ENCODE measurements at regions not wholly inside any gene's neighbourhood (a gene's known extent, or its start where the extent isn't known, plus 50 kb on each side); places are given as distances from the start of the nearest gene placed in this dataset.

DNA sequence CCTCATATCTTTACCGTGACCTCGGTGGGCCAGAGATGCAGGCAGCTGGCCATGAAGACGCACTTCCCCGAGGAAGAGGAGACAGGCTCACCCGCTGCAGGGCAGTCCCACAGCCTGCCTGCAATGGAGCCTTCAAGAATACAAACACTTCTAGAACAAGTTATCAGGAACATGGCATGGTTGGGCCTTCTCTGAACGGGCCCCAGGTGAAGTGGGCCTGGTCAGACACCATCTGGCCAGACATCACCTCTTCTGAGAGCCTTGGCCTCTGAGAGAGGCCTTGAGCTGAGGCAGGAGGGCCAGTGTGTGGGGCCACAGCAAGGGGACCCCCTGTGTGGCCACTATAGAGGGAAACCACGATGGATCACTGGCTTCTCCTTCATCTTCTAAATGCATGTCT lies 112.4 kb upstream of the GDF10 start:
- H3K27ac Mint-ChIP-seq: no peak overlapping the region
- no peak for DNase-seq (ENCODE audit: low spot score, unreplicated experiment)
- TF ChIP-seq, protein P1, sequence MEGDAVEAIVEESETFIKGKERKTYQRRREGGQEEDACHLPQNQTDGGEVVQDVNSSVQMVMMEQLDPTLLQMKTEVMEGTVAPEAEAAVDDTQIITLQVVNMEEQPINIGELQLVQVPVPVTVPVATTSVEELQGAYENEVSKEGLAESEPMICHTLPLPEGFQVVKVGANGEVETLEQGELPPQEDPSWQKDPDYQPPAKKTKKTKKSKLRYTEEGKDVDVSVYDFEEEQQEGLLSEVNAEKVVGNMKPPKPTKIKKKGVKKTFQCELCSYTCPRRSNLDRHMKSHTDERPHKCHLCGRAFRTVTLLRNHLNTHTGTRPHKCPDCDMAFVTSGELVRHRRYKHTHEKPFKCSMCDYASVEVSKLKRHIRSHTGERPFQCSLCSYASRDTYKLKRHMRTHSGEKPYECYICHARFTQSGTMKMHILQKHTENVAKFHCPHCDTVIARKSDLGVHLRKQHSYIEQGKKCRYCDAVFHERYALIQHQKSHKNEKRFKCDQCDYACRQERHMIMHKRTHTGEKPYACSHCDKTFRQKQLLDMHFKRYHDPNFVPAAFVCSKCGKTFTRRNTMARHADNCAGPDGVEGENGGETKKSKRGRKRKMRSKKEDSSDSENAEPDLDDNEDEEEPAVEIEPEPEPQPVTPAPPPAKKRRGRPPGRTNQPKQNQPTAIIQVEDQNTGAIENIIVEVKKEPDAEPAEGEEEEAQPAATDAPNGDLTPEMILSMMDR (IDR thresholded peaks at IDR 0.05; ENCODE audit: unreplicated experiment): no peak
- H3K4me1 Mint-ChIP-seq (ENCODE audit: low read depth): no peaks in the 10 kb centered on the region
- H3K9me3 Mint-ChIP-seq (ENCODE audit: low read depth): no peaks in the 10 kb centered on the region
- no peak overlapping the region for H3K4me3 Mint-ChIP-seq (ENCODE audit: low read depth)
- no peaks in the 10 kb centered on the region for H3K36me3 Mint-ChIP-seq (ENCODE audit: insufficient read depth)
- peaks cover 3% of the 10 kb centered on the region for H3K27me3 Mint-ChIP-seq

DNA sequence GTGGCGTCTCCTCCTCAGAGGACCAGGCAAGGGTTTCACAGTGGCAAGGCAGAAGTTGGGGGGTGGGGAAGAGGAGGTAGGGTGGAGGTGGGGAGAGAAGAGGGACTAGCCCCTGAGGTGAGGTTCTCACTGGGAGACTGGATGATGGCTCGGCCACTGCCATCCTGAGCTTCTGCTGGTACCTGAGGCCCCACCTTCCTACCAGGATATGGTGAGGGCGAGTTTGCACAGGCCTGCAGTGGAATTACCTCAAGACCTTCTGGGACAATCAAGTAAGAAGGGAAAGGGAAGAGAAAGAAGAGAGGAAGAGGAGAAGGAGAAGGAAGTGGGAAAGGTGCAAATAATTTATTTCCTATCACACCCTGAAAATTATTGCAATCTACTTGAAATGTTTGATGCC lies 111.8 kb upstream of the GDF10 start:
- Mint-ChIP-seq H3K4me1 (ENCODE audit: low read depth) (no peaks in the 10 kb centered on the region), H3K9me3 (ENCODE audit: low read depth) (no peaks in the 10 kb centered on the region), H3K4me3 (ENCODE audit: low read depth) (no peak overlapping the region), H3K27me3 (peaks cover 3% of the 10 kb centered on the region), H3K27ac (no peak overlapping the region), H3K36me3 (ENCODE audit: insufficient read depth) (no peaks in the 10 kb centered on the region)
- DNase-seq (ENCODE audit: low spot score, unreplicated experiment): no peak
- TF ChIP-seq, protein P1 (IDR thresholded peaks at IDR 0.05; ENCODE audit: unreplicated experiment): no peak

GRCh38 chr10:47189802-47190201 lies 110.2 kb upstream of the GDF10 start:
- TF ChIP-seq, protein P1 (IDR thresholded peaks at IDR 0.05; ENCODE audit: unreplicated experiment): no peak
- H3K4me1 Mint-ChIP-seq (ENCODE audit: low read depth): no peaks in the 10 kb centered on the region
- H3K4me3 Mint-ChIP-seq (ENCODE audit: low read depth): no peak overlapping the region
- H3K27me3 Mint-ChIP-seq: peaks cover 3% of the 10 kb centered on the region
- no peaks in the 10 kb centered on the region for H3K36me3 Mint-ChIP-seq (ENCODE audit: insufficient read depth)
- DNase-seq (ENCODE audit: low spot score, unreplicated experiment): no peak
- no peak overlapping the region for H3K27ac Mint-ChIP-seq
- H3K9me3 Mint-ChIP-seq (ENCODE audit: low read depth): no peaks in the 10 kb centered on the region

GRCh38 chr10:47190301-47190700 lies 109.7 kb upstream of the GDF10 start:
- Mint-ChIP-seq H3K4me1 (ENCODE audit: low read depth) (no peaks in the 10 kb centered on the region), H3K9me3 (ENCODE audit: low read depth) (no peaks in the 10 kb centered on the region), H3K27me3 (peaks cover 3% of the 10 kb centered on the region), H3K36me3 (ENCODE audit: insufficient read depth) (no peaks in the 10 kb centered on the region), H3K4me3 (ENCODE audit: low read depth) (no peak overlapping the region), H3K27ac (no peak overlapping the region)
- TF ChIP-seq, protein P1 (IDR thresholded peaks at IDR 0.05; ENCODE audit: unreplicated experiment): no peak
- DNase-seq (ENCODE audit: low spot score, unreplicated experiment): no peak

DNA sequence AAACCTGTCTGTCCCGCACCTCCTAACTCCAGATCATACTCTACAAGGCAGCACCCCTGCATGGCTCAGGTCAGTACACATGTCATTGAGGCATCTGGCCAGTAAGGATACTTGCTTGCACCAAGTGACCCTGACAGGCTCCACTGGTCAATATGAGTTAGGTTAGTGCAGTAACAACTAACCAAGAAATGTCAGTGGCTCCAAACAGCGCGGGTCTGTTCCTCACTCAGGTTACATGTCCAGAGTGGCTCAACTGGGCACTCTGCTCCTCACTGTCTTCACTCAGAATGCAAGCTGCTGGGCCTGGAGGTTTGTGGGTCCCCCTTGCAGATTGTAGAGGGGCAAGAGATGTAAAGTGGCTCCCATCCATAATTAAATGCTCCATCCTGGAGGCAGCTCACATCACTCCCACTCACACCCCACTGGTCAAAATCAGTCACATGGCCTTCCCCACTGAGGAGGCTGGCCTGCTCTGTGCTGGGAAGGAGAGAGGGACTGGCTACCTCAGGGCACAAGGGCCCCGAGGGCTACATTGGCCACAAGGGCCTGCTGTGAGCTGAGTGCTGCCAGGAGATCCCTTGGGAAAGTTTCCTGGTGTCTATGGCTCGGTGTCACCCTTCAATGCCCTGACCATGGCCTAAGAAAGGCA lies 109.1 kb upstream of the GDF10 start:
- H3K4me1 Mint-ChIP-seq (ENCODE audit: low read depth): no peaks in the 10 kb centered on the region
- no peak overlapping the region for H3K27ac Mint-ChIP-seq
- no peak for DNase-seq (ENCODE audit: low spot score, unreplicated experiment)
- H3K27me3 Mint-ChIP-seq: peaks cover 3% of the 10 kb centered on the region
- no peaks in the 10 kb centered on the region for H3K36me3 Mint-ChIP-seq (ENCODE audit: insufficient read depth)
- TF ChIP-seq, protein P1 (IDR thresholded peaks at IDR 0.05; ENCODE audit: unreplicated experiment): no peak
- H3K4me3 Mint-ChIP-seq (ENCODE audit: low read depth): no peak overlapping the region
- H3K9me3 Mint-ChIP-seq (ENCODE audit: low read depth): no peaks in the 10 kb centered on the region

Data from progenitor cell of endocrine pancreas (in vitro differentiated cells).